NCI-H69 (cell line): ENCODE measurements at regions not wholly inside any gene's neighbourhood (a gene's known extent, or its start where the extent isn't known, plus 50 kb on each side); places are given as distances from the start of the nearest gene placed in this dataset.
A peak's percentile ranks its signal among the peaks of the same experiment; 100 is the strongest.
"Not testable (repeated sequence)": the region's sequence is repeated elsewhere in the genome, so short reads cannot be mapped to it uniquely, and the experiment has no call there.

ENCODE experiments used
- DNase-seq: peaks from one replicate; lab custom pipeline; 2025; lab: John Stamatoyannopoulos, UW

GRCh38 chr4:91653067-91653466 is 650.7 kb upstream of the GRID2 start:
- DNase-seq, result no peak

GRCh38 chr4:91681091-91681490 is 622.7 kb upstream of the GRID2 start:
- DNase-seq, result no peak

GRCh38 chr4:91681544-91681943 is 622.2 kb upstream of the GRID2 start:
- no peak for DNase-seq

GRCh38 chr4:91684955-91685354 is 618.8 kb upstream of the GRID2 start:
- no peak for DNase-seq

- DNase-seq, result no peak
Observed at GRCh38 chr4:91688413-91688812, 615.4 kb upstream of the GRID2 start.

- DNase-seq, result not testable (repeated sequence)
Observed at GRCh38 chr4:91699691-91700090, 604.1 kb upstream of the GRID2 start.

- no peak for DNase-seq
Observed at GRCh38 chr4:91729851-91730250, 573.9 kb upstream of the GRID2 start.

- DNase-seq, result peak; percentile 18
Observed at GRCh38 chr4:91734682-91735081, 569.1 kb upstream of the GRID2 start.

- DNase-seq, result not testable (repeated sequence)
Observed at GRCh38 chr4:91738831-91739230, 564.9 kb upstream of the GRID2 start.

- no peak for DNase-seq
Observed at GRCh38 chr4:91746551-91746950, 557.2 kb upstream of the GRID2 start.

GRCh38 chr4:91751961-91752360 is 551.8 kb upstream of the GRID2 start:
- DNase-seq, result no peak

- no peak for DNase-seq
Observed at GRCh38 chr4:91754716-91755115, 549.0 kb upstream of the GRID2 start.

- peak; percentile 29 for DNase-seq
Observed at GRCh38 chr4:91758487-91758886, 545.3 kb upstream of the GRID2 start.

GRCh38 chr4:91764085-91764484 is 539.7 kb upstream of the GRID2 start:
- no peak for DNase-seq

- no peak for DNase-seq
Observed at GRCh38 chr4:91769912-91770311, 533.9 kb upstream of the GRID2 start.

GRCh38 chr4:91791631-91792030 is 512.1 kb upstream of the GRID2 start:
- not testable (repeated sequence) for DNase-seq

GRCh38 chr4:91795947-91796346 is 507.8 kb upstream of the GRID2 start:
- no peak for DNase-seq

- DNase-seq, result no peak
Observed at GRCh38 chr4:91812319-91812718, 491.4 kb upstream of the GRID2 start.

GRCh38 chr4:91824773-91825172 is 479.0 kb upstream of the GRID2 start:
- no peak for DNase-seq

GRCh38 chr4:91826186-91826585 is 477.6 kb upstream of the GRID2 start:
- no peak for DNase-seq

- DNase-seq, result no peak
Observed at GRCh38 chr4:91827914-91828313, 475.9 kb upstream of the GRID2 start.

- DNase-seq, result no peak
Observed at GRCh38 chr4:91829531-91829930, 474.2 kb upstream of the GRID2 start.

GRCh38 chr4:91830681-91831395 is 472.9 kb upstream of the GRID2 start:
- no peak for DNase-seq

GRCh38 chr4:91837608-91838029 is 466.1 kb upstream of the GRID2 start:
- DNase-seq, result no peak
